ENCODE measurements at regions not wholly inside any gene's neighbourhood (a gene's known extent, or its start where the extent isn't known, plus 50 kb on each side); places are given as distances from the start of the nearest gene placed in this dataset.
"Not testable (repeated sequence)": the region's sequence is repeated elsewhere in the genome, so short reads cannot be mapped to it uniquely, and the experiment has no call there.

DNA sequence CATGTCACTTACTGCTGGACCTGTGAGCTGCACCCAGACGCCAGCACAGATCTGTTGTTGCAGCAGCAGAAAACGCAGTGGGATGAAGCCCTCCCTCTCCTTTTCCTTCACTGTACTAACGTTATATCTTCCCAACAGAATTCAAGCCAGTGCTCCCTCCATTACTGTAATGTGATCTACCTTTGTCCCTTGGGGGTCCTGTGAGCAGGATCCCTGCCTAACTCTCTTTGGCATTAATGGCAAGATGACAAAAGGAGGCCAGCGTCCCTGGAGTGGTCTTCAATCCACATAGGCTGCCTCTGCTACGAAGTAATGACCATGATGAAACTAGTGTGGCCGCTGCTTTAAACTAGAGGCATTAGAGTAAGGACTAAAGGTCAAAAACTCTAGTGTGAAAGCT is 69.3 kb upstream of the SOX14 start:
- 50 to 51% methylated on average over 6 of the region's 6 CpGs for WGBS, 2 donors
- no peaks in the 10 kb centered on the region for H3K36me3 ChIP-seq
- ATAC-seq (ENCODE audit: low FRiP score in 2 of 2) (no peak), DNase-seq (no peak)
- H3K9me3 ChIP-seq: no peaks in the 10 kb centered on the region
- no peak overlapping the region for H3K4me3 ChIP-seq
- H3K4me1 ChIP-seq: no peaks in the 10 kb centered on the region
- TF ChIP-seq, protein P1, sequence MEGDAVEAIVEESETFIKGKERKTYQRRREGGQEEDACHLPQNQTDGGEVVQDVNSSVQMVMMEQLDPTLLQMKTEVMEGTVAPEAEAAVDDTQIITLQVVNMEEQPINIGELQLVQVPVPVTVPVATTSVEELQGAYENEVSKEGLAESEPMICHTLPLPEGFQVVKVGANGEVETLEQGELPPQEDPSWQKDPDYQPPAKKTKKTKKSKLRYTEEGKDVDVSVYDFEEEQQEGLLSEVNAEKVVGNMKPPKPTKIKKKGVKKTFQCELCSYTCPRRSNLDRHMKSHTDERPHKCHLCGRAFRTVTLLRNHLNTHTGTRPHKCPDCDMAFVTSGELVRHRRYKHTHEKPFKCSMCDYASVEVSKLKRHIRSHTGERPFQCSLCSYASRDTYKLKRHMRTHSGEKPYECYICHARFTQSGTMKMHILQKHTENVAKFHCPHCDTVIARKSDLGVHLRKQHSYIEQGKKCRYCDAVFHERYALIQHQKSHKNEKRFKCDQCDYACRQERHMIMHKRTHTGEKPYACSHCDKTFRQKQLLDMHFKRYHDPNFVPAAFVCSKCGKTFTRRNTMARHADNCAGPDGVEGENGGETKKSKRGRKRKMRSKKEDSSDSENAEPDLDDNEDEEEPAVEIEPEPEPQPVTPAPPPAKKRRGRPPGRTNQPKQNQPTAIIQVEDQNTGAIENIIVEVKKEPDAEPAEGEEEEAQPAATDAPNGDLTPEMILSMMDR (IDR thresholded peaks at IDR 0.05): no peak
- no peak for TF ChIP-seq EP300 (IDR thresholded peaks at IDR 0.05)
- no peak for TF ChIP-seq POLR2AphosphoS5 (IDR thresholded peaks at IDR 0.05)
- TF ChIP-seq POLR2A (IDR thresholded peaks at IDR 0.05): no peak
- H3K27ac ChIP-seq: no peak overlapping the region
- no peaks in the 10 kb centered on the region for H3K27me3 ChIP-seq

- H3K4me1 ChIP-seq: no peaks in the 10 kb centered on the region
- H3K27ac ChIP-seq: no peak overlapping the region
- H3K9me3 ChIP-seq: no peaks in the 10 kb centered on the region
- no peak overlapping the region for H3K4me3 ChIP-seq
- H3K27me3 ChIP-seq: no peaks in the 10 kb centered on the region
- no peak for ATAC-seq (ENCODE audit: low FRiP score in 2 of 2)
- DNase-seq: no peak
- H3K36me3 ChIP-seq: no peaks in the 10 kb centered on the region
- WGBS, 2 donors: 55 to 62% methylated on average over 5 to 6 of the region's 6 CpGs
- no peak for TF ChIP-seq POLR2A (IDR thresholded peaks at IDR 0.05)
- TF ChIP-seq EP300 (IDR thresholded peaks at IDR 0.05): no peak
- TF ChIP-seq, protein P1 (IDR thresholded peaks at IDR 0.05): no peak
- TF ChIP-seq POLR2AphosphoS5 (IDR thresholded peaks at IDR 0.05): no peak
Observed at GRCh38 chr3:137695351-137695750, 68.8 kb upstream of the SOX14 start.

DNA sequence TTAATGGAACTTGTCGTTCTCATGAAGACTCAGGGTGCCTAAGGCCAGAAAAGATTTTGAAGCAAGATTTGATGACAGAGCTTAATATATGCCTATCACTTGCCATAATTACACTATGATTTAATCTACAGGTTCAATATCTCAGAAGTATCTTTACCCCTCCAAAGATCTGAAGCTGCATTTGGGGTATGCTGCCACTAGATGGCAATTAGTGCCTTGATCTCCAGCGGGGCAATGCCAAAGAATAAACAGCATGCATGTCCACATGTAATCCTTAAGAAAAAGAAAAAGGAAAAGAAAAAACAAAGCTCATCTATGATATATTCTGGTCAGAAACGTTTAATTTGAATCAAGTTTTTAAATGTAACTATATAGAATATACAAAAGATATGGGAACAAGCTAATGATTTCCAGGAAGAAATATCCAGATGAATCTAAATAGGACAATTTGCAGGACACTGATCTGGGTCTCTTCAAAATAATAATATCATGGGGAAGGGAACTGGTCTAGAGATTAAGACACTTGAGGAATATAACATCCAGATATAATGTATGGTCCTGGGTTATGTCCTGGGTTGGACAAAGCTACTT is 55.0 kb upstream of the SOX14 start:
- H3K27me3 ChIP-seq: no peaks in the 10 kb centered on the region
- no peak for TF ChIP-seq EP300 (IDR thresholded peaks at IDR 0.05)
- TF ChIP-seq, protein P1 (IDR thresholded peaks at IDR 0.05): peak in 3 of 6 experiments; percentile 16 to 44 (median 36)
- WGBS, 2 donors: 5 to 6% methylated on average over 3 of the region's 3 CpGs
- no peak overlapping the region for H3K27ac ChIP-seq
- DNase-seq (no peak), ATAC-seq (ENCODE audit: low FRiP score in 2 of 2) (no peak)
- no peaks in the 10 kb centered on the region for H3K36me3 ChIP-seq
- H3K4me3 ChIP-seq: no peak overlapping the region
- no peaks in the 10 kb centered on the region for H3K9me3 ChIP-seq
- H3K4me1 ChIP-seq: no peaks in the 10 kb centered on the region

GRCh38 chr3:137713965-137714364 is 50.1 kb upstream of the SOX14 start:
- DNase-seq; H3K4me1 ChIP-seq; H3K36me3 ChIP-seq; H3K27ac ChIP-seq; ATAC-seq (ENCODE audit: low FRiP score in 2 of 2); H3K27me3 ChIP-seq; H3K9me3 ChIP-seq; H3K4me3 ChIP-seq: not testable (repeated sequence)
- WGBS, 2 donors: 90 to 95% methylated on average over 6 of the region's 6 CpGs

Small RNA genes lying in the stretch of these regions (small RNA-seq; reads per million reads assigned to genes)
- 0 reads per million in 4 donors for gene RNA5SP142

Measured in upper lobe of left lung (tissue), 6 donors.